ENCODE measurements at regions not wholly inside any gene's neighbourhood (a gene's known extent, or its start where the extent isn't known, plus 50 kb on each side); places are given as distances from the start of the nearest gene placed in this dataset.
"Not testable (repeated sequence)": the region's sequence is repeated elsewhere in the genome, so short reads cannot be mapped to it uniquely, and the experiment has no call there.

- DNase-seq: no peak
- no peak for TF ChIP-seq POLR2A (IDR thresholded peaks at IDR 0.05; ENCODE audit: low read length)
- TF ChIP-seq GATA1 (IDR thresholded peaks at IDR 0.05; ENCODE audit: low read depth, low read length): no peak
These were observed 367.7 kb downstream of the SFMBT2 start for GRCh38 chr10:7043055-7043653.

- DNase-seq: no peak
- TF ChIP-seq POLR2A (IDR thresholded peaks at IDR 0.05; ENCODE audit: low read length) (no peak), GATA1 (IDR thresholded peaks at IDR 0.05; ENCODE audit: low read depth, low read length) (no peak)
These were observed 368.3 kb downstream of the SFMBT2 start for GRCh38 chr10:7042419-7043054.

- no peak for DNase-seq
- no peak for TF ChIP-seq POLR2A (IDR thresholded peaks at IDR 0.05; ENCODE audit: low read length)
- no peak for TF ChIP-seq GATA1 (IDR thresholded peaks at IDR 0.05; ENCODE audit: low read depth, low read length)
These were observed 368.8 kb downstream of the SFMBT2 start for GRCh38 chr10:7042000-7042399.

- DNase-seq: no peak
- TF ChIP-seq POLR2A (IDR thresholded peaks at IDR 0.05; ENCODE audit: low read length) (no peak), GATA1 (IDR thresholded peaks at IDR 0.05; ENCODE audit: low read depth, low read length) (no peak)
These were observed 370.2 kb downstream of the SFMBT2 start for GRCh38 chr10:7040681-7041080.

- no peak for DNase-seq
These were observed 371.0 kb downstream of the SFMBT2 start for GRCh38 chr10:7039859-7040258.

GRCh38 chr10:7038416-7038815 lies 372.4 kb downstream of the SFMBT2 start:
- TF ChIP-seq GATA1 (IDR thresholded peaks at IDR 0.05; ENCODE audit: low read depth, low read length) (no peak), POLR2A (IDR thresholded peaks at IDR 0.05; ENCODE audit: low read length) (no peak)
- DNase-seq: no peak

More at GRCh38 chr10:7039859-7040258, 371.0 kb downstream of the SFMBT2 start:
- TF ChIP-seq GATA1 (IDR thresholded peaks at IDR 0.05; ENCODE audit: low read depth, low read length) (no peak), POLR2A (IDR thresholded peaks at IDR 0.05; ENCODE audit: low read length) (no peak)

GRCh38 chr10:7037434-7037833 lies 373.4 kb downstream of the SFMBT2 start:
- not testable (repeated sequence) for DNase-seq

GRCh38 chr10:7036951-7037350 lies 373.9 kb downstream of the SFMBT2 start:
- no peak for DNase-seq
- TF ChIP-seq POLR2A (IDR thresholded peaks at IDR 0.05; ENCODE audit: low read length) (no peak), GATA1 (IDR thresholded peaks at IDR 0.05; ENCODE audit: low read depth, low read length) (no peak)

- TF ChIP-seq POLR2A (IDR thresholded peaks at IDR 0.05; ENCODE audit: low read length) (no peak), GATA1 (IDR thresholded peaks at IDR 0.05; ENCODE audit: low read depth, low read length) (no peak)
- no peak for DNase-seq
These were observed 375.6 kb downstream of the SFMBT2 start for GRCh38 chr10:7035126-7035761.

GRCh38 chr10:7033031-7033430 lies 377.8 kb downstream of the SFMBT2 start:
- TF ChIP-seq GATA1 (IDR thresholded peaks at IDR 0.05; ENCODE audit: low read depth, low read length): no peak

GRCh38 chr10:7030134-7030855 lies 380.5 kb downstream of the SFMBT2 start:
- no peak for TF ChIP-seq POLR2A (IDR thresholded peaks at IDR 0.05; ENCODE audit: low read length)
- no peak for TF ChIP-seq GATA1 (IDR thresholded peaks at IDR 0.05; ENCODE audit: low read depth, low read length)
- DNase-seq: no peak

More at GRCh38 chr10:7033031-7033430, 377.8 kb downstream of the SFMBT2 start:
- no peak for DNase-seq

GRCh38 chr10:7029672-7030071 lies 381.2 kb downstream of the SFMBT2 start:
- TF ChIP-seq GATA1 (IDR thresholded peaks at IDR 0.05; ENCODE audit: low read depth, low read length): no peak
- no peak for TF ChIP-seq POLR2A (IDR thresholded peaks at IDR 0.05; ENCODE audit: low read length)

GRCh38 chr10:7028809-7029166 lies 382.0 kb downstream of the SFMBT2 start:
- no peak for DNase-seq
- no peak for TF ChIP-seq POLR2A (IDR thresholded peaks at IDR 0.05; ENCODE audit: low read length)
- TF ChIP-seq GATA1 (IDR thresholded peaks at IDR 0.05; ENCODE audit: low read depth, low read length): no peak

More at GRCh38 chr10:7029672-7030071, 381.2 kb downstream of the SFMBT2 start:
- no peak for DNase-seq

Measured in erythroblast (primary cell).